ENCODE measurements at regions not wholly inside any gene's neighbourhood (a gene's known extent, or its start where the extent isn't known, plus 50 kb on each side); places are given as distances from the start of the nearest gene placed in this dataset.
A peak's percentile ranks its signal among the peaks of the same experiment; 100 is the strongest.

GRCh38 chr2:58895857-58896256 lies 654.7 kb upstream of the FANCL start:
- ATAC-seq, result peak in 7 of 8 donors; percentile 66 to 85 (median 71)
- peak in 1 of 2 donors; percentile 38 for DNase-seq

GRCh38 chr2:58893656-58894351 lies 652.7 kb upstream of the FANCL start:
- ATAC-seq, result peak in 7 of 8 donors; percentile 61 to 85 (median 77)
- no peaks in the 10 kb centered on the region for H3K36me3 ChIP-seq
- H3K27me3 ChIP-seq, result no peaks in the 10 kb centered on the region
- H3K4me1 ChIP-seq, result peaks cover 0 to 16% (median 0%) of the 10 kb centered on the region in 9 donors
- H3K4me3 ChIP-seq, result peak overlapping the region in 2 of 10 donors; percentile 12 to 18
- intact Hi-C loops (cut with DNase I), result loop anchor here in 1 of 10 donors (10.0 kb wide), 1 partner anchor 61 kb away; no protein-coding TSS in a partner anchor
- H3K9me3 ChIP-seq, result no peaks in the 10 kb centered on the region
- DNase-seq, result no peak
- no peak for TF ChIP-seq CTCF (IDR thresholded peaks at IDR 0.05)
- 64 to 70% methylated on average over 14 of the region's 14 CpGs for WGBS, 2 donors
- peak overlapping the region in 2 of 10 donors; percentile 41 to 48 for H3K27ac ChIP-seq

More at GRCh38 chr2:58895857-58896256, 654.7 kb upstream of the FANCL start:
- H3K36me3 ChIP-seq, result no peaks in the 10 kb centered on the region
- intact Hi-C loops (cut with DNase I), result loop anchor here in 1 of 10 donors (10.0 kb wide), 1 partner anchor 59 kb away; no protein-coding TSS in a partner anchor
- peaks cover 0 to 16% (median 0%) of the 10 kb centered on the region in 9 donors for H3K4me1 ChIP-seq
- H3K4me3 ChIP-seq, result no peak overlapping the region
- peaks cover 0 to 2% (median 0%) of the 10 kb centered on the region in 7 donors for H3K27me3 ChIP-seq
- H3K9me3 ChIP-seq, result no peaks in the 10 kb centered on the region
- 56 to 71% methylated on average over 4 of the region's 4 CpGs for whole genome bisulfite sequencing, 2 donors
- no peak for TF ChIP-seq CTCF (IDR thresholded peaks at IDR 0.05)
- peak overlapping the region in 1 of 10 donors; percentile 62 for H3K27ac ChIP-seq

- ATAC-seq (no peak), DNase-seq (no peak)
- no peak overlapping the region for H3K27ac ChIP-seq
- WGBS, 2 donors, result 80 to 82% methylated on average over 4 of the region's 4 CpGs
- no peak for TF ChIP-seq CTCF (IDR thresholded peaks at IDR 0.05)
- H3K4me1 ChIP-seq, result peaks cover 0 to 16% (median 0%) of the 10 kb centered on the region in 9 donors
- no peaks in the 10 kb centered on the region for H3K9me3 ChIP-seq
- intact Hi-C loops (cut with DNase I), result loop anchor here in 1 of 10 donors (10.0 kb wide), 1 partner anchor 63 kb away; no protein-coding TSS in a partner anchor
- no peaks in the 10 kb centered on the region for H3K36me3 ChIP-seq
- peaks cover 0 to 4% (median 0%) of the 10 kb centered on the region in 7 donors for H3K27me3 ChIP-seq
- no peak overlapping the region for H3K4me3 ChIP-seq
Observed at GRCh38 chr2:58891828-58892377, 650.8 kb upstream of the FANCL start.

DNA sequence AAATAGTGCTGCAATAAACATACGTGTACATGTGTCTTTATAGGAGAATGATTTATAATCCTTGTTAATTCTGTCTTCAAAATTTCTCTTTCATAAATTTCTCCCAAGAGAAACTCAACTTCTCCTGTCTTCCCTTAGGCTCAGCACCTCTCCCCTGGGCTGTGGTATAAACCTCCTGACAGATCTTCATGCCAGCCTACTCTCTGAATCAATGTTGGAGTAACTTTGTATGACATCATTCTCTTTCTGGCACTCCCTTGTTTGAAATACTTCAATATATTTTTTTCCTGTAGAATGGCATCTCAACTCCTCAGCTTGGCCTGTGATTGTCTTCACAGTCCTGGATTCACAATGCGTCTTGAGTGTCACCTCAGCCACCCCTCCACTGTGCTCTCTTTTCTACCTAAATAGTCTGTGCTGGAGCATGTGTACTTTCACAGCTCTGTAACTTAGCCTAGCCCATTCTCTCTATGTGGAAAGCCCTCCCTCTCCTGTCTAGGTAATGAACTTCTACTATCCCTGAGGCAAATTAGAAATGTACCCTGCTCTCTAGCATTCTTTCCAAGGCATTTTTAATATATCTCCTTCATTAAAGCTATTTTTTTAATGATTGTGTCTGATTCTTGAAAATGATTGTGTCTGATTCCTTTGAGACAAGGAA lies 649.9 kb upstream of the FANCL start:
- no peak for TF ChIP-seq CTCF (IDR thresholded peaks at IDR 0.05)
- peaks cover 0 to 15% (median 0%) of the 10 kb centered on the region in 9 donors for H3K4me1 ChIP-seq
- peaks cover 0 to 4% (median 0%) of the 10 kb centered on the region in 7 donors for H3K27me3 ChIP-seq
- no peak overlapping the region for H3K27ac ChIP-seq
- H3K9me3 ChIP-seq, result no peaks in the 10 kb centered on the region
- H3K4me3 ChIP-seq, result no peak overlapping the region
- H3K36me3 ChIP-seq, result no peaks in the 10 kb centered on the region
- intact Hi-C loops (cut with DNase I), result loop anchor here in 1 of 10 donors (10.0 kb wide), 1 partner anchor 64 kb away; no protein-coding TSS in a partner anchor
- 82 to 90% methylated on average over 2 of the region's 2 CpGs for WGBS, 2 donors
- ATAC-seq (no peak), DNase-seq (no peak)

Data from heart right ventricle (tissue), 16 donors.